Femur (tissue), 1 donor: ENCODE measurements at regions not wholly inside any gene's neighbourhood (a gene's known extent, or its start where the extent isn't known, plus 50 kb on each side); places are given as distances from the start of the nearest gene placed in this dataset.

Source experiments
- DNase-seq: peaks from one replicate; pipeline ENCODE4 v3.0.0-alpha.2; 2017

- DNase-seq, result no peak
Observed at GRCh38 chr5:167720676-167721260, 570.7 kb upstream of the WWC1 start.

- no peak for DNase-seq
Observed at GRCh38 chr5:167721926-167722440, 569.5 kb upstream of the WWC1 start.

DNA sequence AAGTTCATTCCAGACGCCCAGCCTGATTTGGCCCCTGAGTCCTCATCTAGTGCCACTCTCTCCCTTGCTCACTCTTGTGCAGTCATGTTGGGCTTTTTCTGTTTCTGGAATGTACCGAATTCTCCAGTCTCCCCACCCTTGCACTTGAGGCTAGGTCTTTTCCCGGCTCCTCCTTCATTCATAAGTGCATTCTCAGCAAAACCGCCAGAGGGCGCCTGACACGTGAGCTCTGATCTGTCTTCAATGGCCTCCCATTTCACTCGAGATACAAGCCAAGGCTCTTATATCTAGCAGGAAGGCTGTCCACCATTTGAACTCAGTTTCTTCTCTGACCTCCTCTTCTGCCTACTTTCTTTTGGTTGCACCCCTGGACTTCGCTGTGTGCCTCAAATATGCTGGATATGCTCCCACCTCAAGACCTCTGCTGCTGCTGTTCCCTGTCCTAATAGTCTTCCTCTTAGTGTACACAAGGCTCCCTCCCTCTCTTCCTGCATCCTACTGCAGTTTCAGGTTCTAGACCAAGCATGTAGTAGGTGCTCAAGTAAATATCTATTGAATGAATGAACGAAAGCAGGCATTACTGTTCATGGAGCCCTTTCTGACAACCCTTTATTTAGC, 568.1 kb upstream of the WWC1 start:
- DNase-seq, result peak; percentile 79

GRCh38 chr5:167725264-167725663, 566.2 kb upstream of the WWC1 start:
- DNase-seq, result no peak

- no peak for DNase-seq
Observed at GRCh38 chr5:167725741-167726140, 565.7 kb upstream of the WWC1 start.

DNA sequence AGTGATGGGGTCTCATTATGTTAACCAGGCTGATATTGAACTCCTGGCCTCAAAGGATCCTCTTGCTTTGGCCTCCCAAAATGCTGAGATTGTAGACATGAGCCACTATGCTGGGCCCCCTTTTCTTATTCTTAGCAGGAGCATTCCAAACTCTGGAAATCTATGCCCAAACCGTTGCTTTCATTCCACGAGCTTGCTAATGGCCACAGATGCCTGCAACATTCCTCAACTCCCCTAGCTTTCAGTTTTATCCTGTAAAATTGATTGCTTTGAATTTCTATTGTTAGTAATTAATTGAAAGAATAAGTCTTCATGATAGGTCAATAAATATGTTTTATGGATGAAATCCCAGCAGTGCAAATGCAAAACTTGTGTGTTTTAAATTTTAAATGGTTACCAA, 564.8 kb upstream of the WWC1 start:
- no peak for DNase-seq

DNA sequence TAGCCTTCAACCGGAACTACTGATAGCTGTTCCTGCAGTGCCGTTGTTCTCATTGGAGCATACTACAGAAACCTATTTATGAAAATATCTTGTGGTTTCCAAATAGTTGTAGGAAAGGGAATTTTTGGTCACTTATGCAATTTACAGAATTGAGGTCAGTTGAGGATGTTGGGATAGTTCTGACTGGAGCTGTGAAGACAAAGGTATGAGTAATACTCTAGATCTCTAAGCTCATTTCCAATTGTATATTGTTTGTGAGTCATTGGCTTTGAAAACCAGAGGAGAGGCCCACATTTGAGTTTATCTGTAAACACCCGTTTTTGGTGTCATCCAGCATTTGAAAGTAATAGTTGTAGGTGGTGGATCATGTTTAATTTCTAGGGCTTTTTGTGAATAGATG, 561.3 kb upstream of the WWC1 start:
- DNase-seq, result no peak

DNA sequence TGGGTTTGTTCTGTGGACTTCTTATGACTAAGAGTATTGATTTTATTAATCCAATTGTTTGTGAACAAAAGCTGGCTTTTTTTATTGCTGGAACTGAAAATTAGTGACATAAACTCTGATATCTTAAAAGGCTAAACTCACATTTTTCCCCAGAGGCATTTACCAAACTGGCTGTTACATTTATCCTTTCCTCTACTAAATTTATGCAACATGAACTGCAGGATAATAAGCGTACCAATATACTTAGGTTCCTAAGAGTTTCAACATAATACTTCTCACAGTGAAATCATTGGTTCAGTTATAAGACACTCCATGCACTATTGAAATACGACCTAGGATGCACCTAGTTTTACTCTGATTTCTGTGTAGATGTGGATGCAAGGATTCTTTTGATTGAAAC, 560.8 kb upstream of the WWC1 start:
- DNase-seq, result no peak

- DNase-seq, result no peak
Observed at GRCh38 chr5:167731951-167732350, 559.5 kb upstream of the WWC1 start.

DNA sequence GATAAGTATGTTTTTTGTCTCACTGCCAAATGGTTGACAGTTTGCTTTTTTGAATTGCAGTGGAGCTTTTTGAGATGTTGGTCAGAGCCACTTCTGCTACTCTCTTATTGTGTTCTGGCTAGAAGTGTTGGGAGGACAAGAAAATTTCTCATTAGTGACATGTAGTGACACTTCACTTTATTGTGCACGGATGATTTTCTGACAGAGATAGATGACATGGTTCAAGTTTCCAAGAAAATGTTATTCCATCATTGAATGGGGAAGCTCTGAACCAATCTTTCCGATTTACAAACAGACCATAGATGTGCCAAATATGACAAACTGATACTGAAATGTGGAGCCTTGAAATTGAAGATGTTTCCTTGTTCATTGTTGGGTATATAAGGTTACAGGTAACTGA, 558.9 kb upstream of the WWC1 start:
- DNase-seq, result no peak

- DNase-seq, result no peak
Observed at GRCh38 chr5:167736992-167737391, 554.5 kb upstream of the WWC1 start.

- DNase-seq, result no peak
Observed at GRCh38 chr5:167743695-167744464, 547.6 kb upstream of the WWC1 start.

DNA sequence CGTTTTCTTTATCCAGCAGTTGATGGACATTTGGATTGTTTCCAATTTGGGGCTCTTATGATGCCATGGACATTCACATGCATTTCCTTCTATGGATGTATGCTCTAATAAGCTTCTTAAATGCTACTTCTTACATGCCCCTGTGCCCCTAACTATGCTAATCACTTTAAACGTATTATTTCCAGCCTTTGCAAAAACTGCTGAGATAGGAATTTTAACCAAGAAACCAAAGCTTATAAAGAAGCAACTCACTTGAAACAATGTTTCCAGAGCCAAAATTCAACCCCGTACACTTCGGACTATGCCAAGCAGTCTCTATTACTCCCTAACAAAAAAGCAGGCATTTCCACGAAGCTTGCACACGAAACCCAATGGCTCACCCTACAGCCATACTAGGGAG, 545.6 kb upstream of the WWC1 start:
- DNase-seq, result no peak

- no peak for DNase-seq
Observed at GRCh38 chr5:167750586-167750985, 540.9 kb upstream of the WWC1 start.

DNA sequence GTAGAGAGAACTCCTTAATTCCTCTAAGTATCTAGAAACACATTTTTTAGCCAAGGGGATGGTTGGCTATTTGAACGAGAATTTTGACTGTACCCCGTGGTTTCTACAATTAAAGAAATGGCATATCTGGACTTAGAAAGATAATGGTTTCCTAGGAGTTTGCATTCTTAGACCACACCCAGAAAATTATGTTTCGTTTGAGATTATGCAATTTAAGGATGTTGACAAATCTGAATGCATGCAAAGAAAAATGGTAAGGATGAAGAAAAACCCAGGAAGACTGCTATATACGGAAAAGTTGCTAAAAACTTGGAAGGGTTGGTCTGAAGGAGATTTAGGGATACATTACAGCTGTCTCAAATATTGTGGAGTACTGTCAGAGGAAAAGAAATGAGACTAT, 538.5 kb upstream of the WWC1 start:
- DNase-seq, result no peak

DNA sequence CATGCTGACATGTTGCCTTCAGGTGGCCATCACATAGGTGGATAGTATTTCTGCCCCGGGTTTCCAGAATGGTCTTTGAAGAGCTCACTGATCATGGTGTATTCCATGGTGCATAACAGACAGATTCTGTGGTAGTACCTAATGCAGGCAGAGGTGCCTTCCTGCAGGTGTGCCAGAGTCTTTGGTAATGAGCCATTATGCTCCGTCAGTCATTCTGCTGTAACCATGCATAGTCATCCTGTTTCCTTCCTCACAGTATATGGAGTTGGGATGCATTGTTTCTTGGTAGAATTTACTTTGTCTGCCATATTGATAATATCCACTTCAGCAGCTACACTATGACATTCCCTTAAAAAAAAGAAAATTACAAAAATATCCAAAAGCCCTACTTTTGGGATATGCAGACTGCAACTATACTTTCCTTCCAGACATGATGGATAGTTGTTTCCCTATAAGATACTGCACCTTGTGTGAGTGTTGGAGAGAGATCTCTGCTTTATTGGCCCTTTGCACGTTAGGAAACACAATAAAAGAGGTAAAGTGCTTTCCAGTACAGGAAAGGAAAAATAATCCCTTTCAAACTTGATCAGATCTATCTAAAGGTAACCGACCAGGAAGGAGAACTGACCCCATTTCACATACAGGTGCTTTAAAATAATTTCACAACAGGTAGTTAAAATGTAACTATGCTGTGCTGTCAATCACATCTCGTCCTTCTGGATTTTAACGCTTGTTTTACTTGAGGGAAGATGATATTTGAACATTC, 537.5 kb upstream of the WWC1 start:
- DNase-seq, result no peak

DNA sequence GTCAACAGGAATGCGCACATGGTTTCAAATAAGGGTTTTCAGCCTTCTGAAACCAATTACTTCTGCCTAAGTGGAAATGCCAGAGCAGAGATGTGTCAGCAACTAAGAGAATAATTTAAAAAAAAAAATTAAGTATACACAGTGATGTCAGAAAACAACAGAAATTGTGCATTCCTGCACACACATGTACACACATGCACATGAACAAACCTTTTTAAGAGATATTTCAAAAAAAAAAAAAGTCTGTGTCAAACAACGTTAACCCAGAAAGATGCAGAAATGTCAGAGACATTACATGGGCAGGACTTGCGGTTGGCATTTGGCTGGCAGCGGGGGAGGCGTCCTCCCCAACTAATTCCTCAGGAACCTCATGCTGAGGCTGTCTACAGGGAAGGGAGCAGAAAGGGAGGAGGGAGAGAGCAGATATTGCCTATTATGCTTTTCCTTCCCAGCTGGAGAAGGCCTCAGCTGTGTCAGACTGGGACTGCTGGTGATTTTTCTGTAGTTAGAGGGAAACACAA, 536.9 kb upstream of the WWC1 start:
- DNase-seq, result no peak

DNA sequence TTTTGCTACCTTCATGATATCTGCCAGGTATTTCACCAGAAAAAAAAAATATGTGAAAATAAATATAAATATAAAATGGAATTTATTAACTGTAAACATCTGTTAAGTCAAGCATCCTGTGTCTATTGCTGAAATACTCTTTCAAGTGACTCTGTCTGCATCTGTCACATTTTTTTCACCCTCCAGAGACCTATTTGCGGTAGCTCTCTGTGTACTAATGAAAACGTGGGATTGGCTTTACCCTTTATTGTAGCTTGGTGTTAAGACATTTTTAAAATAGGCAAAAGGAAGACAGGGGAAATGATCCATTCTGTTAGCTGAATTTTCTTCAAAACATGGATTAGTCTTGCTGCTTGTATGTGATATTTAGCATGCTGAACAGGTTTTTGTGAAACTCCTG, 536.0 kb upstream of the WWC1 start:
- DNase-seq, result no peak

- DNase-seq, result no peak
Observed at GRCh38 chr5:167759057-167759821, 532.2 kb upstream of the WWC1 start.

DNA sequence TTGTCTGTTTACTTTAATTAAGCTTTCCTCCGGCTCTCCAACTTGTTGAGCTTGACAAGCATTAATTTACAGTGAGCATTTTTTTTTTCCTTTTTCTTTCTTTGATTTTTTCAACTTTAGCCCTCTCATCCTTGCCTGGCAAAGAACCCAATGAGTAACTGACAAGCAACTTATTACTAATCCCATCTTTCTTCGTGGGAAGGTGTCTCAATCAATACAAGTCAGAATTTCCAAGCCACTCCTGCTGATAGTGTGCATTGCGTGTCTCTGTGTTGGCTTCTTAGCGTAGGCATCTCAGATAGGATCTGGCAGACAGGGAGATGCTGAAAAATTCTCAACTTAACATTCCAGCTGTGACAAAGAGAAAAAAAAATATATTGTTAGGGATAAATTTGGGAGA, 527.7 kb upstream of the WWC1 start:
- no peak for DNase-seq

DNA sequence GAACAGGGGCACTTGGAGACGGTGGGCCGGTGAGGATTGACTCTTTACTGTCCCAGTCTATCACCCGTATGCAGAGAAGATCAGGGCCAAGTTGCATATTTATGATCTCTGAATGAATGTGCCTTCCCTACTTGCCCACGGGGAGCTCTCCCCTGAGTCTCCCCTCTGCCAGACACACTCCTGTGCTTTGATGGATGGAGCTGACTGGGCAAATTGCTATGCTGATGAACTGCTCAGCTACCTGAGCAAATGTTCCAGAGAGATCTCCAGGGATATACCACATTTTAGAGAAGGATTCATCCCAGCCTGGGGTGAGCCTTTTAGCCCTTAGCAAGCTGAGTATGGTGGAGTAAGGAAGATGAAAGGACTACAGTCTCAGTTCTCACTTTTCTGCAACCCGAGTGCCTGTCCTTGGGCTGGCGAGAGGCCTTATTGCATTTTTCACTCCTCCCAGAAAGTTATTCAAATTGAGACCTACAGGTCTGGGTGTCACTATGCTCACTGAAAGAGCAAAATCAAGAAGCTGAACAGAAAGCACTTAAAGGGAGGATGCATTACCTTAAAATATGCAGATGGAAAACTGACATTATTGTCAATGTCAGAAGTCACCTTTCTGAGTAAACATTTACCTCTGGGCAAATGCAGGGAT, 526.7 kb upstream of the WWC1 start:
- no peak for DNase-seq

DNA sequence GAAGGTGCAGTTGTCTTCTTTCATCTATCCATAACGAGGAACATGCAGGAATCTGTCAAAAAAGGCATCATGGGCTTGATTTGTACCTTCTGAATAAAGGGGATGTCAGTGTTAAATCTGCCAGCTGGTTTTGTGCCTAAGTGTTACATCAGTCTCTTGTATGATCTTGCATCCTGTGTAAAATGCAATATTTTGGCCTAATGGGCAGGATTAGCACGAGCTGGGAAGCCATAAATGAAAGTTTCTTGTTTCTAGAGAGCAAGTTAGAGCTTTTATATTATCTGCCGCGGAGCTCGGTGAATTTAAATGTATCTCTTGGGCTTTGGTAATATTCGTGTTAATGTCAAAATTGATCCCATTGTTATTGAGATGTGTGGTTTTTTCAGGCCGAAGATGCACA, 526.1 kb upstream of the WWC1 start:
- no peak for DNase-seq
